CD4-positive, alpha-beta T cell (primary cell): ENCODE measurements at regions not wholly inside any gene's neighbourhood (a gene's known extent, or its start where the extent isn't known, plus 50 kb on each side); places are given as distances from the start of the nearest gene placed in this dataset.
A peak's percentile ranks its signal among the peaks of the same experiment; 100 is the strongest.
"Not testable (repeated sequence)": the region's sequence is repeated elsewhere in the genome, so short reads cannot be mapped to it uniquely, and the experiment has no call there.

Experiments
- ATAC-seq: fragments of 200-7000 bp; cut with Tn5 transposase; one replicate; pipeline ENCODE4 v1.10.0; 2022; ENCODE audit warnings: mild to moderate bottlenecking; ENCODE audit not compliant: poor library complexity
- CTCF ChIA-PET: fragments of 350-600 bp; sonication (Branson Sonifier 250); formaldehyde crosslinking; loops from one replicate; lab custom pipeline; 2021; ENCODE audit warnings: antibody characterized with exemption, inconsistent platforms; lab: Charles Lee
- POLR2A ChIA-PET: fragments of 350-600 bp; sonication (Branson Sonifier 250); formaldehyde crosslinking; loops from one replicate; lab custom pipeline; 2021; ENCODE audit warnings: antibody characterized with exemption, inconsistent platforms; lab: Charles Lee
- DNase-seq, 14 experiments: peaks; one replicate each; pipeline ENCODE4 v3.0.0-alpha.2; 2013 to 2020; ENCODE audit warnings: mixed read lengths in 2 of 14
- H3K27ac ChIP-seq, 2 donors: one replicate each; pipeline versions ENCODE4 v1.5.1 to v1.7.0; 2013; ENCODE audit warnings: low read length in 2 of 2, low read depth in 1 of 2, mild to moderate bottlenecking in 1 of 2
- H3K27me3 ChIP-seq, 2 experiments: 1 replicate in 1 of 2; 2 replicates in 1 of 2; pipeline versions ENCODE4 v1.6.1 to v1.7.0; 2013; ENCODE audit warnings: low read length in 2 of 2, control low read depth in 1 of 2, mild to moderate bottlenecking in 1 of 2, moderate library complexity in 1 of 2; ENCODE audit not compliant: insufficient read depth in 2 of 2, control insufficient read depth in 1 of 2
- H3K36me3 ChIP-seq: one replicate; pipeline ENCODE4 v1.6.1; 2013; ENCODE audit warnings: low read length, control low read depth; ENCODE audit not compliant: insufficient read depth
- H3K4me1 ChIP-seq: one replicate; pipeline ENCODE4 v1.6.1; 2013; ENCODE audit warnings: low read length, control low read depth; ENCODE audit not compliant: insufficient read depth
- H3K4me3 ChIP-seq: one replicate; pipeline ENCODE4 v1.5.1; 2013; ENCODE audit warnings: mild to moderate bottlenecking, low read length, moderate library complexity
- H3K9me3 ChIP-seq, 2 experiments: 1 replicate in 1 of 2; 2 replicates in 1 of 2; pipeline versions ENCODE4 v1.6.1 to v1.7.0; 2013; ENCODE audit warnings: low read length in 2 of 2, mild to moderate bottlenecking in 2 of 2, control low read depth in 1 of 2, moderate library complexity in 1 of 2; ENCODE audit not compliant: control insufficient read depth in 1 of 2, insufficient read depth in 1 of 2
- H3K27ac Mint-ChIP-seq: one replicate; pipeline ENCODE4 v1.8.0; 2020; ENCODE audit warnings: mixed read lengths
- H3K27me3 Mint-ChIP-seq: one replicate; pipeline ENCODE4 v1.8.0; 2021; ENCODE audit warnings: mixed read lengths
- H3K36me3 Mint-ChIP-seq: one replicate; pipeline ENCODE4 v1.8.0; 2021; ENCODE audit warnings: low read depth, mixed read lengths
- H3K4me1 Mint-ChIP-seq: one replicate; pipeline ENCODE4 v1.8.0; 2021; ENCODE audit warnings: low read depth, mixed read lengths
- H3K4me3 Mint-ChIP-seq: one replicate; pipeline ENCODE4 v1.8.0; 2020; ENCODE audit warnings: mild to moderate bottlenecking, mixed read lengths
- H3K9me3 Mint-ChIP-seq: one replicate; pipeline ENCODE4 v1.8.0; 2020; ENCODE audit warnings: mixed read lengths
- intact Hi-C, 2 experiments: fragments of 100-400 bp; cut with DNase I in 1 of 2; cut with micrococcal nuclease in 1 of 2; formaldehyde crosslinking; loops; one replicate each; pipeline versions ENCODE4 v1.15.1 to v1.9.0; 2023 to 2025; cut with DNase I, micrococcal nuclease
- TF ChIP-seq, protein P1 (sequence below): fragments of 200-600 bp; IDR thresholded peaks from one replicate; pipeline ENCODE4 v1.8.0; 2022; ENCODE audit warnings: antibody characterized with exemption, mild to moderate bottlenecking

DNA sequence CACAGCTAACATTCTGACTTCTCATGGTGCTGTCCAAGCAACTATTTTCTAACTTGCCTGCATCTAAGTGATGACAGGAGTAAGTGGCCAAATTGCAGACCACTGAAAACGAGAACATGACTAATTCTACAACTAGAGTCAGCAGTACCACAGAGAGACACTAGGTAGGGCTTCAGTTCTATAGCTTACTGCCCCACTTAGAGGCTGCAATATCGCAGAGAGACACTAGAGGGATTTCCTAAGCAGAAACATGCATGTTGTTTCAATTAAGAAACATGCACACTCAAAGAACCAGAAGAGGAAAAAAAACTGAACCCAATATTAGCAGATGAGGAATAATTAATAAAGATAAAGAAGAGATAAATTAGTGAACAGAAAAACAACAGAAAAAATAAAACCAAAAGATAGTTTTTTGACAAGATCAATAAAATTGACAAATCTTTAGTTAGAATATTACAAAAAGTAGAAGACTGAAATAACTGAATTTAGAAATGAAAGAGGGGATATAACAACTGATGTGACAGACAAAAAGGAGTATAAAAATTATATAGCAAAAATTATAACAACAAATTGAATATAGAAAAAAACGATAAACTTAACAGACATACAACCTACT, 100.8 kb downstream of the SPIN4 start:
- Histone ChIP-seq H3K27ac (no peak overlapping the region), H3K27me3 (no peaks in the 10 kb centered on the region), H3K9me3 (no peaks in the 10 kb centered on the region), H3K36me3 (no peaks in the 10 kb centered on the region), H3K4me3 (no peak overlapping the region), H3K4me1 (no peaks in the 10 kb centered on the region)
- intact Hi-C loops = no loop called here
- Mint-ChIP-seq H3K27ac (no peak overlapping the region), H3K4me3 (no peak overlapping the region), H3K9me3 (no peaks in the 10 kb centered on the region), H3K36me3 (no peaks in the 10 kb centered on the region), H3K4me1 (no peaks in the 10 kb centered on the region), H3K27me3 (no peaks in the 10 kb centered on the region)
- ChIA-PET CTCF (interaction anchor here (0.6 to 1.0 kb wide), 2 partner anchors 10 to 328 kb away, joined by 3 read pairs; no protein-coding TSS in a partner anchor), POLR2A (no interaction called here)
- TF ChIP-seq, protein P1, sequence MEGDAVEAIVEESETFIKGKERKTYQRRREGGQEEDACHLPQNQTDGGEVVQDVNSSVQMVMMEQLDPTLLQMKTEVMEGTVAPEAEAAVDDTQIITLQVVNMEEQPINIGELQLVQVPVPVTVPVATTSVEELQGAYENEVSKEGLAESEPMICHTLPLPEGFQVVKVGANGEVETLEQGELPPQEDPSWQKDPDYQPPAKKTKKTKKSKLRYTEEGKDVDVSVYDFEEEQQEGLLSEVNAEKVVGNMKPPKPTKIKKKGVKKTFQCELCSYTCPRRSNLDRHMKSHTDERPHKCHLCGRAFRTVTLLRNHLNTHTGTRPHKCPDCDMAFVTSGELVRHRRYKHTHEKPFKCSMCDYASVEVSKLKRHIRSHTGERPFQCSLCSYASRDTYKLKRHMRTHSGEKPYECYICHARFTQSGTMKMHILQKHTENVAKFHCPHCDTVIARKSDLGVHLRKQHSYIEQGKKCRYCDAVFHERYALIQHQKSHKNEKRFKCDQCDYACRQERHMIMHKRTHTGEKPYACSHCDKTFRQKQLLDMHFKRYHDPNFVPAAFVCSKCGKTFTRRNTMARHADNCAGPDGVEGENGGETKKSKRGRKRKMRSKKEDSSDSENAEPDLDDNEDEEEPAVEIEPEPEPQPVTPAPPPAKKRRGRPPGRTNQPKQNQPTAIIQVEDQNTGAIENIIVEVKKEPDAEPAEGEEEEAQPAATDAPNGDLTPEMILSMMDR = peak; percentile 73
- ATAC-seq (peak; percentile 88), DNase-seq (peak in 12 of 14 experiments; percentile 0 to 69 (median 10))

DNA sequence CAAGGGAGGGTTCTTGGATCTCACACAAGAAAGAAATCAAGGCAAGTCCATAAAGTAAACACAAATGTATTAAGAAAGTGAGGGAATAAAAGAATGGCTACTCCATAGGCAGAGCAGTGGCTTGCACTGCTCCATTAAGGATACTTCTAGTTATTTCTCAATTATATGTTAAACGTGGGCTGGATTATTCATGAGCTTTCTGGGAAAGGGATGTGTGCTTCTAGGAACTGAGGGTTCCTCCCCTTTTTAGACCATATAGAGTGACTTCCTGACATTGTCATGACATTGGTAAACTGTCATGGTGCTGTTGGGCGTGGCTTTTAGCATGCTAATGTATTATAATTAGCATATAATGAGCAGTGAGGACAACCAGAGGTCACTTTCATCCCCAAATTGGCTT, 108.4 kb downstream of the SPIN4 start:
- ATAC-seq, H3K4me3 ChIP-seq, DNase-seq, H3K27ac Mint-ChIP-seq, H3K36me3 Mint-ChIP-seq, H3K9me3 Mint-ChIP-seq, CTCF ChIA-PET, POLR2A ChIA-PET, H3K4me1 ChIP-seq, H3K27ac ChIP-seq, H3K27me3 Mint-ChIP-seq, H3K36me3 ChIP-seq, H3K4me3 Mint-ChIP-seq, intact Hi-C loops, H3K9me3 ChIP-seq, H3K27me3 ChIP-seq, H3K4me1 Mint-ChIP-seq: not testable (repeated sequence)

DNA sequence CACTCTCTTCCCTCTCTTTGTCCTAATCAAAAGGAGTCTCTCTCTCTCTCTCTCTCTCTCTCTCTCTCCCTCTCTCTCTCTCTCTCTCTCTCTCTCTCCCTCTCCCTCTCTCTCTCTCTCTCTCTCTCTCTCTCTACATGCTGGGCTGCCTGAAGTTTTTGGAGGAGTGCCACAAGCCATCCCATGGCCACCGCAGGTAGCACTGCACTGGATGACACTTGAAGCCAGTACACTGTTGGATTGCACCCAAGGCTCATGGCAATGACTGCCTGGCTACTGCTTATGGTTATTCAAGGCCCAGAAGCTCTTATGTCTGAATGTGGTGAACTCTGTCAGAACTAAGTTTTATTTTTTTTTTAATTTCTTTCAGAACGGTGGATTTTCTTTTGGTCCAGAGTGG, 115.2 kb downstream of the SPIN4 start:
- ATAC-seq, H3K4me3 Mint-ChIP-seq, DNase-seq, H3K9me3 Mint-ChIP-seq, H3K36me3 ChIP-seq, H3K27ac ChIP-seq, H3K36me3 Mint-ChIP-seq, H3K27ac Mint-ChIP-seq, intact Hi-C loops, CTCF ChIA-PET, POLR2A ChIA-PET, H3K9me3 ChIP-seq, H3K27me3 Mint-ChIP-seq, H3K4me3 ChIP-seq, H3K4me1 ChIP-seq, H3K27me3 ChIP-seq, H3K4me1 Mint-ChIP-seq: not testable (repeated sequence)

DNA sequence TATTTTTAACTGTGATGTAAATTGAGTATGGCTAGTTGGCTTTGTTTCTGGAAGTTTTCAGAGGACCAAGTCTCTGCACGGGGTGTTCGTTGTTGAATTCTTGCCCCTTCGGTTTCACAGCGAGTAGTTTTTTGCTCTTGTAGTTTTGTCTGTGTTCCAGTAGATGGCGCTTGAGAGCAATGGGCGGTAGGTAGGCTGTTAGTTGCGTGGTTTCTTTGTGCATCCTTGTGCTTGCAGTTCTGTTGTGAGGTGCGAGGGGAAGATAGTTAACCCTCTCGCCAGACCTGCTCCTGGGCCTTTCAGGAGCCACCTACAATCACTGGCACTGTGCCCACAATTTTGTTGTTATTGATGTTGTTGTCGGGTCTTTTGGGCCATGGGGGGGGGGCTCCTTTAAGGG, 118.1 kb downstream of the SPIN4 start:
- CTCF ChIA-PET, H3K4me1 ChIP-seq, DNase-seq, H3K27ac ChIP-seq, H3K27me3 ChIP-seq, H3K4me3 Mint-ChIP-seq, H3K9me3 ChIP-seq, H3K4me1 Mint-ChIP-seq, H3K36me3 ChIP-seq, H3K27me3 Mint-ChIP-seq, intact Hi-C loops, H3K27ac Mint-ChIP-seq, H3K9me3 Mint-ChIP-seq, POLR2A ChIA-PET, ATAC-seq, H3K36me3 Mint-ChIP-seq, H3K4me3 ChIP-seq: not testable (repeated sequence)

DNA sequence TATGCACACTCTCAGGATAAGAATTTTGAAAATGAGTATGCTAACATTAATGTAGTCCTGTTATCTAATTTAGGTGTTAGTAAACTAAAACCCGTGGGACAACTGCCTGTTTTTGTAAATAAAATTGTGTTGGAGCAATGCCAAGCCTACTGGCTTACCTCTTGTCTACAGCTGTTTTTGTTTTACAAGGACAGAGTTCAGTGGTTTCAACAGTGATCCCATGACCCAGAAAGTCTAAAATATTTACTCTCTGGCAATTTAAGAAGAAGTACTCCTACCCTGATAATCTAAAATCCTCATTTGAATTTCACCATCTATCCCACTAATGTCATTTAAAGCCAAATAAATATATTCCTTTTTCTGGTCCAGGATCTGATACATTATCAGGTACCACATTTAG, 132.9 kb downstream of the SPIN4 start:
- H3K4me3 Mint-ChIP-seq, CTCF ChIA-PET, H3K4me3 ChIP-seq, H3K9me3 ChIP-seq, H3K27ac Mint-ChIP-seq, H3K27me3 ChIP-seq, H3K9me3 Mint-ChIP-seq, H3K36me3 Mint-ChIP-seq, H3K27me3 Mint-ChIP-seq, H3K4me1 ChIP-seq, DNase-seq, H3K36me3 ChIP-seq, intact Hi-C loops, POLR2A ChIA-PET, H3K4me1 Mint-ChIP-seq, ATAC-seq, H3K27ac ChIP-seq: not testable (repeated sequence)

DNA sequence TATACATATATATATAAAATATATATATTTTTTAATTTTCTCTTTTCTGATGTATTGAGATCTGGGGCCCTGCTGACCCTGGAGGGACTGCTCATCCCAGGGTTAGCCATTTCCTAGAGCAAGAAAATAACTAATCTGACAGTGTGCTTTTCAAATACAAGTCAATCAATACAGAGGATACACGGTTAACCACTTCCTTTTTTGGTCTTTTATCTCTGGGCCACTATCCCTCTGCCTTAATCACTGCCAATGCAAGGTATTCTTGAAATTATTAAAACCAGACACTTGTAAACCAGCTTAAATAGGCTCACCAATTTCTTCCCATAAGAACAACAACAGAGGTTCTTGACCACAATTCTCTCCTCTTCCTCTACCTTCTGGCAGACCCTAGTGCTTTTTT, 133.6 kb downstream of the SPIN4 start:
- H3K27me3 Mint-ChIP-seq, intact Hi-C loops, H3K27me3 ChIP-seq, H3K36me3 Mint-ChIP-seq, H3K4me3 ChIP-seq, H3K9me3 ChIP-seq, H3K4me1 ChIP-seq, H3K27ac Mint-ChIP-seq, H3K36me3 ChIP-seq, H3K4me3 Mint-ChIP-seq, H3K27ac ChIP-seq, POLR2A ChIA-PET, ATAC-seq, DNase-seq, CTCF ChIA-PET, H3K9me3 Mint-ChIP-seq, H3K4me1 Mint-ChIP-seq: not testable (repeated sequence)
